ENCODE measurements at regions not wholly inside any gene's neighbourhood (a gene's known extent, or its start where the extent isn't known, plus 50 kb on each side); places are given as distances from the start of the nearest gene placed in this dataset.

DNA sequence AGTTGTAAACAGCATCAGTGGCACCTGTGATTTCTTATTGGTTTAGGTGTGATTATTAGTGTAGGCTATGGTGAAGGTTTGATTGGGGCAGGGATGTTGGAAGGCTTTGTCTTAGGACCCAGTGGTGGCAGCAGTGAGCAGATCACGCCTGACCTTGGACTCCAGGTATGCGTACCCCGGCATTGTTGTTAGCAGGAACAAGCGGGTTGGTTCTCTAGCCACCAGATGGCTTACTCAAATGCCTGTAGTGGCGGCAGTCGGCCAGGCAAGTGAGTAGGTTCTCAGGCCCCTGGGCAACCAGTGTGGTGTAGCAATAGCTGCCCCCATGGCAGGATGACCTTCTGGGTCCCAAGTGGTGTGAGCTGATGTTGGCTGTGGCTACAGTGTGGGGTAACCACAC is 558.3 kb downstream of the KCNJ3 start:
- no peaks in the 10 kb centered on the region for H3K27me3 Mint-ChIP-seq (ENCODE audit: low read depth)
- peaks cover 5% of the 10 kb centered on the region; the same call in 1 of the 2 replicates for H3K4me1 Mint-ChIP-seq
- DNase-seq (ENCODE audit: low spot score) (peak; percentile 56), ATAC-seq (peak; percentile 100)
- CTCF ChIA-PET, result interaction anchor here (0.6 kb wide), 1 partner anchor 252 kb away, joined by 4 read pairs; no protein-coding TSS in a partner anchor
- peaks cover 5% of the 10 kb centered on the region; the same call in 1 of the 2 replicates for H3K9me3 Mint-ChIP-seq
- H3K27ac Mint-ChIP-seq, result no peak overlapping the region
- no peak overlapping the region for H3K4me3 Mint-ChIP-seq
- TF ChIP-seq, protein P1, sequence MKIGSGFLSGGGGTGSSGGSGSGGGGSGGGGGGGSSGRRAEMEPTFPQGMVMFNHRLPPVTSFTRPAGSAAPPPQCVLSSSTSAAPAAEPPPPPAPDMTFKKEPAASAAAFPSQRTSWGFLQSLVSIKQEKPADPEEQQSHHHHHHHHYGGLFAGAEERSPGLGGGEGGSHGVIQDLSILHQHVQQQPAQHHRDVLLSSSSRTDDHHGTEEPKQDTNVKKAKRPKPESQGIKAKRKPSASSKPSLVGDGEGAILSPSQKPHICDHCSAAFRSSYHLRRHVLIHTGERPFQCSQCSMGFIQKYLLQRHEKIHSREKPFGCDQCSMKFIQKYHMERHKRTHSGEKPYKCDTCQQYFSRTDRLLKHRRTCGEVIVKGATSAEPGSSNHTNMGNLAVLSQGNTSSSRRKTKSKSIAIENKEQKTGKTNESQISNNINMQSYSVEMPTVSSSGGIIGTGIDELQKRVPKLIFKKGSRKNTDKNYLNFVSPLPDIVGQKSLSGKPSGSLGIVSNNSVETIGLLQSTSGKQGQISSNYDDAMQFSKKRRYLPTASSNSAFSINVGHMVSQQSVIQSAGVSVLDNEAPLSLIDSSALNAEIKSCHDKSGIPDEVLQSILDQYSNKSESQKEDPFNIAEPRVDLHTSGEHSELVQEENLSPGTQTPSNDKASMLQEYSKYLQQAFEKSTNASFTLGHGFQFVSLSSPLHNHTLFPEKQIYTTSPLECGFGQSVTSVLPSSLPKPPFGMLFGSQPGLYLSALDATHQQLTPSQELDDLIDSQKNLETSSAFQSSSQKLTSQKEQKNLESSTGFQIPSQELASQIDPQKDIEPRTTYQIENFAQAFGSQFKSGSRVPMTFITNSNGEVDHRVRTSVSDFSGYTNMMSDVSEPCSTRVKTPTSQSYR (CRISPR knock-in tag; IDR thresholded peaks at IDR 0.05), result no peak
- TF ChIP-seq, protein P2, sequence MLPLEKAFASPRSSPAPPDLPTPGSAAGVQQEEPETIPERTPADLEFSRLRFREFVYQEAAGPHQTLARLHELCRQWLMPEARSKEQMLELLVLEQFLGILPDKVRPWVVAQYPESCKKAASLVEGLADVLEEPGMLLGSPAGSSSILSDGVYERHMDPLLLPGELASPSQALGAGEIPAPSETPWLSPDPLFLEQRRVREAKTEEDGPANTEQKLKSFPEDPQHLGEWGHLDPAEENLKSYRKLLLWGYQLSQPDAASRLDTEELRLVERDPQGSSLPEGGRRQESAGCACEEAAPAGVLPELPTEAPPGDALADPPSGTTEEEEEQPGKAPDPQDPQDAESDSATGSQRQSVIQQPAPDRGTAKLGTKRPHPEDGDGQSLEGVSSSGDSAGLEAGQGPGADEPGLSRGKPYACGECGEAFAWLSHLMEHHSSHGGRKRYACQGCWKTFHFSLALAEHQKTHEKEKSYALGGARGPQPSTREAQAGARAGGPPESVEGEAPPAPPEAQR (CRISPR knock-in tag; IDR thresholded peaks at IDR 0.05), result peak; percentile 80; the same call in 1 of the 2 replicates
- no peak for TF ChIP-seq EMX1 (CRISPR knock-in tag; IDR thresholded peaks at IDR 0.05)
- H3K36me3 Mint-ChIP-seq, result no peaks in the 10 kb centered on the region
- POLR2A ChIA-PET, result no interaction called here

DNA sequence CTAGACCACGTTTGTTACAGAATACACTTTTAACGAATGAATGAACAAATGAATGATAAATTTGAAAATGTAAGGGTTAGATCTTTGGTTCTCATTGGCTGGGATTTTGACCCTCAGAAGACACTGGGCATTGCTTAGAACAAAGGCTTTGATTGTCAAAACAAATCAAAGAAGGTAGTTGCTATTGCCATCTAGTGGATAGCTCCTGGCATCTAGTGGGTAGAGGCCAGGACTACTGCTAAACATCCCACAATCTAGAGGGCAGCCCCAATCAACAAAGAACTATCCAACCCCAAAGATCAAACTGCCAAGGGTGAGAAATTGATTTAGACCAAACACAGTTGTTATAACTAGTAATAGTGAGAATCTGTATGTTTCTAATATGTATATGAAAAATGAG is 552.3 kb downstream of the KCNJ3 start:
- TF ChIP-seq TEAD4 (CRISPR knock-in tag; IDR thresholded peaks at IDR 0.05), result no peak
- TF ChIP-seq CREM (CRISPR knock-in tag; IDR thresholded peaks at IDR 0.05), result no peak
- TF ChIP-seq, protein P3, sequence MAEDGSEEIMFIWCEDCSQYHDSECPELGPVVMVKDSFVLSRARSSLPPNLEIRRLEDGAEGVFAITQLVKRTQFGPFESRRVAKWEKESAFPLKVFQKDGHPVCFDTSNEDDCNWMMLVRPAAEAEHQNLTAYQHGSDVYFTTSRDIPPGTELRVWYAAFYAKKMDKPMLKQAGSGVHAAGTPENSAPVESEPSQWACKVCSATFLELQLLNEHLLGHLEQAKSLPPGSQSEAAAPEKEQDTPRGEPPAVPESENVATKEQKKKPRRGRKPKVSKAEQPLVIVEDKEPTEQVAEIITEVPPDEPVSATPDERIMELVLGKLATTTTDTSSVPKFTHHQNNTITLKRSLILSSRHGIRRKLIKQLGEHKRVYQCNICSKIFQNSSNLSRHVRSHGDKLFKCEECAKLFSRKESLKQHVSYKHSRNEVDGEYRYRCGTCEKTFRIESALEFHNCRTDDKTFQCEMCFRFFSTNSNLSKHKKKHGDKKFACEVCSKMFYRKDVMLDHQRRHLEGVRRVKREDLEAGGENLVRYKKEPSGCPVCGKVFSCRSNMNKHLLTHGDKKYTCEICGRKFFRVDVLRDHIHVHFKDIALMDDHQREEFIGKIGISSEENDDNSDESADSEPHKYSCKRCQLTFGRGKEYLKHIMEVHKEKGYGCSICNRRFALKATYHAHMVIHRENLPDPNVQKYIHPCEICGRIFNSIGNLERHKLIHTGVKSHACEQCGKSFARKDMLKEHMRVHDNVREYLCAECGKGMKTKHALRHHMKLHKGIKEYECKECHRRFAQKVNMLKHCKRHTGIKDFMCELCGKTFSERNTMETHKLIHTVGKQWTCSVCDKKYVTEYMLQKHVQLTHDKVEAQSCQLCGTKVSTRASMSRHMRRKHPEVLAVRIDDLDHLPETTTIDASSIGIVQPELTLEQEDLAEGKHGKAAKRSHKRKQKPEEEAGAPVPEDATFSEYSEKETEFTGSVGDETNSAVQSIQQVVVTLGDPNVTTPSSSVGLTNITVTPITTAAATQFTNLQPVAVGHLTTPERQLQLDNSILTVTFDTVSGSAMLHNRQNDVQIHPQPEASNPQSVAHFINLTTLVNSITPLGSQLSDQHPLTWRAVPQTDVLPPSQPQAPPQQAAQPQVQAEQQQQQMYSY (CRISPR knock-in tag; IDR thresholded peaks at IDR 0.05), result no peak
- TF ChIP-seq, protein P4, sequence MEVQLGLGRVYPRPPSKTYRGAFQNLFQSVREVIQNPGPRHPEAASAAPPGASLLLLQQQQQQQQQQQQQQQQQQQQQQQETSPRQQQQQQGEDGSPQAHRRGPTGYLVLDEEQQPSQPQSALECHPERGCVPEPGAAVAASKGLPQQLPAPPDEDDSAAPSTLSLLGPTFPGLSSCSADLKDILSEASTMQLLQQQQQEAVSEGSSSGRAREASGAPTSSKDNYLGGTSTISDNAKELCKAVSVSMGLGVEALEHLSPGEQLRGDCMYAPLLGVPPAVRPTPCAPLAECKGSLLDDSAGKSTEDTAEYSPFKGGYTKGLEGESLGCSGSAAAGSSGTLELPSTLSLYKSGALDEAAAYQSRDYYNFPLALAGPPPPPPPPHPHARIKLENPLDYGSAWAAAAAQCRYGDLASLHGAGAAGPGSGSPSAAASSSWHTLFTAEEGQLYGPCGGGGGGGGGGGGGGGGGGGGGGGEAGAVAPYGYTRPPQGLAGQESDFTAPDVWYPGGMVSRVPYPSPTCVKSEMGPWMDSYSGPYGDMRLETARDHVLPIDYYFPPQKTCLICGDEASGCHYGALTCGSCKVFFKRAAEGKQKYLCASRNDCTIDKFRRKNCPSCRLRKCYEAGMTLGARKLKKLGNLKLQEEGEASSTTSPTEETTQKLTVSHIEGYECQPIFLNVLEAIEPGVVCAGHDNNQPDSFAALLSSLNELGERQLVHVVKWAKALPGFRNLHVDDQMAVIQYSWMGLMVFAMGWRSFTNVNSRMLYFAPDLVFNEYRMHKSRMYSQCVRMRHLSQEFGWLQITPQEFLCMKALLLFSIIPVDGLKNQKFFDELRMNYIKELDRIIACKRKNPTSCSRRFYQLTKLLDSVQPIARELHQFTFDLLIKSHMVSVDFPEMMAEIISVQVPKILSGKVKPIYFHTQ (CRISPR knock-in tag; IDR thresholded peaks at IDR 0.05), result no peak
- TF ChIP-seq, protein P5, sequence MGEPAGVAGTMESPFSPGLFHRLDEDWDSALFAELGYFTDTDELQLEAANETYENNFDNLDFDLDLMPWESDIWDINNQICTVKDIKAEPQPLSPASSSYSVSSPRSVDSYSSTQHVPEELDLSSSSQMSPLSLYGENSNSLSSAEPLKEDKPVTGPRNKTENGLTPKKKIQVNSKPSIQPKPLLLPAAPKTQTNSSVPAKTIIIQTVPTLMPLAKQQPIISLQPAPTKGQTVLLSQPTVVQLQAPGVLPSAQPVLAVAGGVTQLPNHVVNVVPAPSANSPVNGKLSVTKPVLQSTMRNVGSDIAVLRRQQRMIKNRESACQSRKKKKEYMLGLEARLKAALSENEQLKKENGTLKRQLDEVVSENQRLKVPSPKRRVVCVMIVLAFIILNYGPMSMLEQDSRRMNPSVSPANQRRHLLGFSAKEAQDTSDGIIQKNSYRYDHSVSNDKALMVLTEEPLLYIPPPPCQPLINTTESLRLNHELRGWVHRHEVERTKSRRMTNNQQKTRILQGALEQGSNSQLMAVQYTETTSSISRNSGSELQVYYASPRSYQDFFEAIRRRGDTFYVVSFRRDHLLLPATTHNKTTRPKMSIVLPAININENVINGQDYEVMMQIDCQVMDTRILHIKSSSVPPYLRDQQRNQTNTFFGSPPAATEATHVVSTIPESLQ (CRISPR knock-in tag; IDR thresholded peaks at IDR 0.05), result no peak
- CTCF ChIA-PET, result interaction anchor here (0.9 to 1.4 kb wide), 3 partner anchors 124 to 627 kb away, joined by 3 read pairs; no protein-coding TSS in a partner anchor
- no peak for DNase-seq (ENCODE audit: low spot score)
- Mint-ChIP-seq H3K9me3 (no peaks in the 10 kb centered on the region), H3K4me3 (no peak overlapping the region), H3K36me3 (no peaks in the 10 kb centered on the region), H3K27me3 (ENCODE audit: low read depth) (no peaks in the 10 kb centered on the region), H3K27ac (no peak overlapping the region; the same call in 1 of the 2 replicates), H3K4me1 (no peaks in the 10 kb centered on the region)
- ATAC-seq, result peak; percentile 98
- POLR2A ChIA-PET, result interaction anchor here (0.6 kb wide), 1 partner anchor 834 kb away, joined by 3 read pairs; no protein-coding TSS in a partner anchor

DNA sequence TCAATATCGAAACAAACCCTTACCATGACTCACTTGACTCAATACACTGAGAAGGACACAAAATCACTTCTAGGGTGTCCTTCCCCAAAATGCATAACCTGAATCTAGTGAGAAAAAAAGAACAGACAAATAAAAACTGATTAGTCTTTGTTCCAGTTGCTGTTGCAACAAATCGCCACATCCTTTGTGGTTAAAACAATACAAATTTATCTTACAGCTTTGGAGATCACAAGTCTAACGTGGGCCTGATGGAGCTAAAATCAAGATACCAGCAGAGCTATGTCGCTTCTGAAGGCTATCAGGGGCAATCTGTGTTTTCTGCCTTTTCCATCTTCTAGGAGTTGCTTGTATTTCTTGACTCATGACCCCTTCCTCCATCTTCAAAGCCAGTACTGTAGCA is 541.7 kb downstream of the KCNJ3 start:
- ChIA-PET CTCF (no interaction called here), POLR2A (no interaction called here)
- Mint-ChIP-seq H3K27me3 (ENCODE audit: low read depth) (no peaks in the 10 kb centered on the region), H3K4me3 (no peak overlapping the region), H3K9me3 (no peaks in the 10 kb centered on the region), H3K36me3 (no peaks in the 10 kb centered on the region), H3K4me1 (no peaks in the 10 kb centered on the region), H3K27ac (no peak overlapping the region)
- ATAC-seq (no peak), DNase-seq (ENCODE audit: low spot score) (no peak)
- TF ChIP-seq JUN (CRISPR knock-in tag; IDR thresholded peaks at IDR 0.05) (no peak), ETV6 (CRISPR knock-in tag; IDR thresholded peaks at IDR 0.05) (no peak), NR1H2 (CRISPR knock-in tag; IDR thresholded peaks at IDR 0.05) (no peak), ZNF671 (CRISPR knock-in tag; IDR thresholded peaks at IDR 0.05) (no peak), FOXP1 (CRISPR knock-in tag; IDR thresholded peaks at IDR 0.05; ENCODE audit: borderline replicate concordance) (no peak)
- TF ChIP-seq, protein P5 (CRISPR knock-in tag; IDR thresholded peaks at IDR 0.05), result no peak
- TF ChIP-seq, protein P6, sequence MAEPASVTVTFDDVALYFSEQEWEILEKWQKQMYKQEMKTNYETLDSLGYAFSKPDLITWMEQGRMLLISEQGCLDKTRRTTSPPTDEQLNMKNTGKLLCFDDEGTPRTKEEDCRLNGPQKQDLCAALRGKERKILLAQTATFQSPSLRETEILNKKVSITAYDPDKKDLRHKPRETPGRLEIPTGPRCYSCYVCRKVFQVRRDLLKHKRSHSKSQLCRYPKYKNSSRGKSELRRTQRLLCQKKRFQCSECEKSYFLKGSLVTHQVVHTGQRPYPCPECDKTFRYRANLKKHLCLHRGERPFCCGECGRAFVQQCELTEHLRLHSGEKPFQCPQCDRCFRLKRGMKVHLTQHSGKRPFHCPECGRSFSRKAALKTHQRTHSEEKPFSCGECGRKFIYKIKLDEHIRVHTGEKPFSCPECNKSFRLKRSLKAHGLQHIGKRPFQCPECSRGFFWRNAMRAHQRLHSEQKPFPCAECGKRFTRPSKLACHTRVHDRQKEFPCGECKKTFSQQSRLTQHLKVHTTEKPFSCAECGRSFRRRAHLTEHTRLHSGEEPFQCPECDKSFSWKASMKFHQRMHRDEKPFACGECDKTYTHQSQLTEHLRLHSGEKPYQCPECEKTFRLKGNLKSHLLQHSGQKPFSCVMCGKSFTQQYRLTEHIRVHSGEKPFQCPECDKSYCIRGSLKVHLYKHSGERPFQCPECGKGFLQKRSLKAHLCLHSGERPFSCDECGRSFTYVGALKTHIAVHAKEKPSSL (CRISPR knock-in tag; conservative IDR thresholded peaks at IDR 0.05), result no peak
